Epithelial cell of esophagus (primary cell): ENCODE measurements at regions not wholly inside any gene's neighbourhood (a gene's known extent, or its start where the extent isn't known, plus 50 kb on each side); places are given as distances from the start of the nearest gene placed in this dataset.

Experiments used
- DNase-seq: peaks from one replicate; pipeline ENCODE4 v3.0.0; 2010; ENCODE audit warnings: low read depth
- H3K4me3 ChIP-seq: 2 replicates; pipeline ENCODE4 v1.5.1; 2011; ENCODE audit warnings: mild to moderate bottlenecking, low read length, control low read depth
- CTCF ChIP-seq: IDR thresholded peaks from 2 replicates; pipeline ENCODE4 v1.5.1; 2011; ENCODE audit warnings: low read depth, mild to moderate bottlenecking, low read length, control low read depth, inconsistent platforms; ENCODE audit not compliant: insufficient read depth; ENCODE audit errors: missing control alignments

- no peak overlapping the region for H3K4me3 ChIP-seq
- no peak for TF ChIP-seq CTCF
- no peak for DNase-seq
Observed at GRCh38 chr6:125471667-125472066, 169.9 kb upstream of the HDDC2 start.

- no peak overlapping the region for H3K4me3 ChIP-seq
- TF ChIP-seq CTCF: no peak
- DNase-seq: no peak
Observed at GRCh38 chr6:125474061-125474460, 172.3 kb upstream of the HDDC2 start.

- no peak for TF ChIP-seq CTCF
- no peak for DNase-seq
- no peak overlapping the region for H3K4me3 ChIP-seq
Observed at GRCh38 chr6:125477156-125477555, 175.4 kb upstream of the HDDC2 start.

GRCh38 chr6:125477844-125478243 is 176.1 kb upstream of the HDDC2 start:
- DNase-seq: no peak
- TF ChIP-seq CTCF: no peak
- no peak overlapping the region for H3K4me3 ChIP-seq

GRCh38 chr6:125480146-125480545 is 178.4 kb upstream of the HDDC2 start:
- no peak overlapping the region for H3K4me3 ChIP-seq
- DNase-seq: no peak
- no peak for TF ChIP-seq CTCF

GRCh38 chr6:125480571-125480970 is 178.8 kb upstream of the HDDC2 start:
- TF ChIP-seq CTCF: no peak
- DNase-seq: no peak
- H3K4me3 ChIP-seq: no peak overlapping the region

GRCh38 chr6:125481056-125481455 is 179.3 kb upstream of the HDDC2 start:
- no peak for TF ChIP-seq CTCF
- no peak overlapping the region for H3K4me3 ChIP-seq
- no peak for DNase-seq
